IPS-20b (cell line): ENCODE measurements at regions not wholly inside any gene's neighbourhood (a gene's known extent, or its start where the extent isn't known, plus 50 kb on each side); places are given as distances from the start of the nearest gene placed in this dataset.
A peak's percentile ranks its signal among the peaks of the same experiment; 100 is the strongest.

Experiments used
- H3K27ac ChIP-seq: one replicate; pipeline ENCODE4 v1.5.1; 2013; ENCODE audit warnings: low read length
- H3K27me3 ChIP-seq: 2 replicates; pipeline ENCODE4 v1.6.1; 2013; ENCODE audit warnings: mild to moderate bottlenecking, low read length, inconsistent platforms; ENCODE audit not compliant: insufficient read depth
- H3K36me3 ChIP-seq: 2 replicates; pipeline ENCODE4 v1.6.1; 2013; ENCODE audit warnings: low read depth, mild to moderate bottlenecking, inconsistent platforms, low read length, moderate library complexity; ENCODE audit not compliant: insufficient read depth
- H3K4me1 ChIP-seq: 2 replicates; pipeline ENCODE4 v1.6.1; 2013; ENCODE audit warnings: mild to moderate bottlenecking, control low read depth, inconsistent platforms, low read length, moderate library complexity; ENCODE audit not compliant: insufficient read depth
- H3K4me3 ChIP-seq: 2 replicates; pipeline ENCODE4 v1.5.1; 2013; ENCODE audit warnings: mild to moderate bottlenecking, low read length, inconsistent platforms
- H3K9ac ChIP-seq: 2 replicates; pipeline ENCODE4 v1.6.1; 2013; ENCODE audit warnings: low read depth, mild to moderate bottlenecking, inconsistent platforms, low read length, moderate library complexity
- H3K9me3 ChIP-seq: 2 replicates; pipeline ENCODE4 v1.6.1; 2013; ENCODE audit warnings: mild to moderate bottlenecking, low read depth, low read length, inconsistent platforms; ENCODE audit not compliant: insufficient read depth

- Histone ChIP-seq H3K36me3 (no peaks in the 10 kb centered on the region), H3K27ac (no peak overlapping the region), H3K4me1 (no peaks in the 10 kb centered on the region), H3K27me3 (no peaks in the 10 kb centered on the region; the same call in 1 of the 2 replicates), H3K4me3 (no peak overlapping the region), H3K9me3 (no peaks in the 10 kb centered on the region), H3K9ac (no peak overlapping the region)
Observed at GRCh38 chr19:31402529-31403316, 53.5 kb upstream of the TSHZ3 start.

GRCh38 chr19:31406106-31406505 is 56.9 kb upstream of the TSHZ3 start:
- no peaks in the 10 kb centered on the region for H3K36me3 ChIP-seq
- H3K9ac ChIP-seq, result no peak overlapping the region
- H3K27me3 ChIP-seq, result no peaks in the 10 kb centered on the region
- peaks cover 18% of the 10 kb centered on the region for H3K4me1 ChIP-seq
- no peaks in the 10 kb centered on the region for H3K9me3 ChIP-seq
- no peak overlapping the region for H3K27ac ChIP-seq
- no peak overlapping the region for H3K4me3 ChIP-seq

GRCh38 chr19:31408460-31409124 is 59.4 kb upstream of the TSHZ3 start:
- H3K36me3 ChIP-seq, result no peaks in the 10 kb centered on the region
- no peaks in the 10 kb centered on the region for H3K27me3 ChIP-seq
- H3K9ac ChIP-seq, result no peak overlapping the region
- peak overlapping the region; percentile 4 for H3K27ac ChIP-seq
- peaks cover 18% of the 10 kb centered on the region for H3K4me1 ChIP-seq
- no peaks in the 10 kb centered on the region for H3K9me3 ChIP-seq
- 0 out of 2 replicates have a peak overlapping the region, but pooled peaks have one; percentile 3 for H3K4me3 ChIP-seq

GRCh38 chr19:31413353-31413752 is 64.1 kb upstream of the TSHZ3 start:
- Histone ChIP-seq H3K9ac (no peak overlapping the region), H3K36me3 (no peaks in the 10 kb centered on the region), H3K27me3 (no peaks in the 10 kb centered on the region), H3K9me3 (no peaks in the 10 kb centered on the region), H3K4me3 (no peak overlapping the region), H3K27ac (no peak overlapping the region), H3K4me1 (peaks cover 29% of the 10 kb centered on the region)

- Histone ChIP-seq H3K9me3 (no peaks in the 10 kb centered on the region), H3K27me3 (no peaks in the 10 kb centered on the region), H3K4me1 (peaks cover 33% of the 10 kb centered on the region), H3K27ac (no peak overlapping the region), H3K9ac (no peak overlapping the region), H3K4me3 (no peak overlapping the region), H3K36me3 (no peaks in the 10 kb centered on the region)
Observed at GRCh38 chr19:31415322-31415721, 66.1 kb upstream of the TSHZ3 start.

- no peaks in the 10 kb centered on the region for H3K36me3 ChIP-seq
- peaks cover 41% of the 10 kb centered on the region for H3K4me1 ChIP-seq
- H3K9ac ChIP-seq, result no peak overlapping the region
- no peak overlapping the region for H3K27ac ChIP-seq
- no peaks in the 10 kb centered on the region for H3K9me3 ChIP-seq
- H3K4me3 ChIP-seq, result no peak overlapping the region
- no peaks in the 10 kb centered on the region for H3K27me3 ChIP-seq
Observed at GRCh38 chr19:31416548-31416947, 67.3 kb upstream of the TSHZ3 start.

GRCh38 chr19:31418055-31418454 is 68.8 kb upstream of the TSHZ3 start:
- no peaks in the 10 kb centered on the region for H3K9me3 ChIP-seq
- peak overlapping the region; percentile 86 for H3K27ac ChIP-seq
- no peaks in the 10 kb centered on the region for H3K27me3 ChIP-seq
- peaks cover 41% of the 10 kb centered on the region for H3K4me1 ChIP-seq
- peak overlapping the region; percentile 79 for H3K9ac ChIP-seq
- H3K36me3 ChIP-seq, result no peaks in the 10 kb centered on the region
- H3K4me3 ChIP-seq, result peak overlapping the region; percentile 44; the same call in 1 of the 2 replicates

- H3K4me3 ChIP-seq, result peak overlapping the region; percentile 44; the same call in 1 of the 2 replicates
- peaks cover 41% of the 10 kb centered on the region for H3K4me1 ChIP-seq
- no peaks in the 10 kb centered on the region for H3K36me3 ChIP-seq
- H3K9ac ChIP-seq, result peak overlapping the region; percentile 79
- no peaks in the 10 kb centered on the region for H3K27me3 ChIP-seq
- peak overlapping the region; percentile 86 for H3K27ac ChIP-seq
- H3K9me3 ChIP-seq, result no peaks in the 10 kb centered on the region
Observed at GRCh38 chr19:31418692-31419430, 69.6 kb upstream of the TSHZ3 start.

GRCh38 chr19:31419871-31420445 is 70.7 kb upstream of the TSHZ3 start:
- peaks cover 46% of the 10 kb centered on the region for H3K4me1 ChIP-seq
- H3K27ac ChIP-seq, result peak overlapping the region; percentile 83
- H3K9ac ChIP-seq, result peak overlapping the region; percentile 72
- H3K9me3 ChIP-seq, result no peaks in the 10 kb centered on the region
- H3K4me3 ChIP-seq, result peak overlapping the region; percentile 30; the same call in 1 of the 2 replicates
- no peaks in the 10 kb centered on the region for H3K36me3 ChIP-seq
- no peaks in the 10 kb centered on the region for H3K27me3 ChIP-seq

- Histone ChIP-seq H3K27me3 (no peaks in the 10 kb centered on the region), H3K9ac (peak overlapping the region; percentile 72; the same call in 1 of the 2 replicates), H3K27ac (peak overlapping the region; percentile 83), H3K9me3 (no peaks in the 10 kb centered on the region), H3K36me3 (no peaks in the 10 kb centered on the region), H3K4me3 (no peak overlapping the region), H3K4me1 (peaks cover 49% of the 10 kb centered on the region)
Observed at GRCh38 chr19:31421082-31421481, 71.8 kb upstream of the TSHZ3 start.

- peak overlapping the region; percentile 6 for H3K27ac ChIP-seq
- no peaks in the 10 kb centered on the region for H3K27me3 ChIP-seq
- no peak overlapping the region for H3K4me3 ChIP-seq
- no peak overlapping the region; the same call in 1 of the 2 replicates for H3K9ac ChIP-seq
- peaks cover 48% of the 10 kb centered on the region for H3K4me1 ChIP-seq
- H3K9me3 ChIP-seq, result no peaks in the 10 kb centered on the region
- no peaks in the 10 kb centered on the region for H3K36me3 ChIP-seq
Observed at GRCh38 chr19:31421856-31422255, 72.6 kb upstream of the TSHZ3 start.
